ENCODE measurements at regions not wholly inside any gene's neighbourhood (a gene's known extent, or its start where the extent isn't known, plus 50 kb on each side); places are given as distances from the start of the nearest gene placed in this dataset.

DNA sequence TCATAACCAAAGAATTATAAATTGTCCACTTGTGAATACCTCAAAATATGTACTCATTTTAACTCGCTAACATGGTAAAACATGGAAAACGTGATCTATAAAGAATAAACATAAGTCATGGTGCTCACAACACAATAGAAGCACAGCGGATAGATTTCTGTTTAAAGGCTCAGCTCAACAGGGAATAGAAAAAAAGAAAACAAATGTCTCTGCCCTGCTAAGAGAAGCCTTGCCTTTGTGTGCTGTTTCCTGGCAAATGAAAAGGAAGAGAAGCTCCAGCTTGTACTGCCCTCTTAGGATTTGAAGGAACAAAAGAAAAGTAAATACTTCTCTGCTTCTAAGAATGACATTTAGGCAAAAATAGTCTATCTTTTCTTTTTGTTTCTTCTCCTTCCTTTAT is 121.0 kb upstream of the KRR1 start:
- TF ChIP-seq, protein P1, sequence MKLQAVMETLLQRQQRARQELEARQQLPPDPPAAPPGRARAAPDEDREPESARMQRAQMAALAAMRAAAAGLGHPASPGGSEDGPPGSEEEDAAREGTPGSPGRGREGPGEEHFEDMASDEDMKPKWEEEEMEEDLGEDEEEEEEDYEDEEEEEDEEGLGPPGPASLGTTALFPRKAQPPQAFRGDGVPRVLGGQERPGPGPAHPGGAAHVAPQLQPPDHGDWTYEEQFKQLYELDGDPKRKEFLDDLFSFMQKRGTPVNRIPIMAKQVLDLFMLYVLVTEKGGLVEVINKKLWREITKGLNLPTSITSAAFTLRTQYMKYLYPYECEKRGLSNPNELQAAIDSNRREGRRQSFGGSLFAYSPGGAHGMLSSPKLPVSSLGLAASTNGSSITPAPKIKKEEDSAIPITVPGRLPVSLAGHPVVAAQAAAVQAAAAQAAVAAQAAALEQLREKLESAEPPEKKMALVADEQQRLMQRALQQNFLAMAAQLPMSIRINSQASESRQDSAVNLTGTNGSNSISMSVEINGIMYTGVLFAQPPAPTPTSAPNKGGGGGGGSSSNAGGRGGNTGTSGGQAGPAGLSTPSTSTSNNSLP (IDR thresholded peaks at IDR 0.05; ENCODE audit: borderline replicate concordance, low read depth, low read length): no peak
- TF ChIP-seq NR3C1 (CRISPR knock-in tag; IDR thresholded peaks at IDR 0.05) (no peak), JUND (IDR thresholded peaks at IDR 0.05; ENCODE audit: borderline replicate concordance, low read depth, low read length) (no peak), JUND (tag; IDR thresholded peaks at IDR 0.05; ENCODE audit: borderline replicate concordance, low read depth, low read length) (no peak), POU5F1 (IDR thresholded peaks at IDR 0.05; ENCODE audit: borderline replicate concordance, low read depth, low read length, partially characterized antibody) (no peak), POLR2A (conservative IDR thresholded peaks at IDR 0.05) (no peak), FOXM1 (IDR thresholded peaks at IDR 0.05; ENCODE audit: low read depth) (no peak), FOXM1 (CRISPR knock-in tag; IDR thresholded peaks at IDR 0.05; ENCODE audit: low read depth) (no peak), HDGF (IDR thresholded peaks at IDR 0.05) (no peak), NCOA2 (IDR thresholded peaks at IDR 0.05; ENCODE audit: partially characterized antibody in 2 of 2) (no peak), NCOR1 (IDR thresholded peaks at IDR 0.05) (no peak), PTTG1 (tag; IDR thresholded peaks at IDR 0.05; ENCODE audit: low read depth) (no peak)
- TF ChIP-seq, protein P2, sequence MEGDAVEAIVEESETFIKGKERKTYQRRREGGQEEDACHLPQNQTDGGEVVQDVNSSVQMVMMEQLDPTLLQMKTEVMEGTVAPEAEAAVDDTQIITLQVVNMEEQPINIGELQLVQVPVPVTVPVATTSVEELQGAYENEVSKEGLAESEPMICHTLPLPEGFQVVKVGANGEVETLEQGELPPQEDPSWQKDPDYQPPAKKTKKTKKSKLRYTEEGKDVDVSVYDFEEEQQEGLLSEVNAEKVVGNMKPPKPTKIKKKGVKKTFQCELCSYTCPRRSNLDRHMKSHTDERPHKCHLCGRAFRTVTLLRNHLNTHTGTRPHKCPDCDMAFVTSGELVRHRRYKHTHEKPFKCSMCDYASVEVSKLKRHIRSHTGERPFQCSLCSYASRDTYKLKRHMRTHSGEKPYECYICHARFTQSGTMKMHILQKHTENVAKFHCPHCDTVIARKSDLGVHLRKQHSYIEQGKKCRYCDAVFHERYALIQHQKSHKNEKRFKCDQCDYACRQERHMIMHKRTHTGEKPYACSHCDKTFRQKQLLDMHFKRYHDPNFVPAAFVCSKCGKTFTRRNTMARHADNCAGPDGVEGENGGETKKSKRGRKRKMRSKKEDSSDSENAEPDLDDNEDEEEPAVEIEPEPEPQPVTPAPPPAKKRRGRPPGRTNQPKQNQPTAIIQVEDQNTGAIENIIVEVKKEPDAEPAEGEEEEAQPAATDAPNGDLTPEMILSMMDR (IDR thresholded peaks at IDR 0.05 in 2 of 3, conservative IDR thresholded peaks at IDR 0.05 in 1 of 3; ENCODE audit: insufficient read depth in 2 of 3, low read depth in 1 of 3, low read length in 3 of 3): no peak
- TF ChIP-seq, protein P3, sequence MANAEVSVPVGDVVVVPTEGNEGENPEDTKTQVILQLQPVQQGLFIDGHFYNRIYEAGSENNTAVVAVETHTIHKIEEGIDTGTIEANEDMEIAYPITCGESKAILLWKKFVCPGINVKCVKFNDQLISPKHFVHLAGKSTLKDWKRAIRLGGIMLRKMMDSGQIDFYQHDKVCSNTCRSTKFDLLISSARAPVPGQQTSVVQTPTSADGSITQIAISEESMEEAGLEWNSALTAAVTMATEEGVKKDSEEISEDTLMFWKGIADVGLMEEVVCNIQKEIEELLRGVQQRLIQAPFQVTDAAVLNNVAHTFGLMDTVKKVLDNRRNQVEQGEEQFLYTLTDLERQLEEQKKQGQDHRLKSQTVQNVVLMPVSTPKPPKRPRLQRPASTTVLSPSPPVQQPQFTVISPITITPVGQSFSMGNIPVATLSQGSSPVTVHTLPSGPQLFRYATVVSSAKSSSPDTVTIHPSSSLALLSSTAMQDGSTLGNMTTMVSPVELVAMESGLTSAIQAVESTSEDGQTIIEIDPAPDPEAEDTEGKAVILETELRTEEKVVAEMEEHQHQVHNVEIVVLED (CRISPR knock-in tag; IDR thresholded peaks at IDR 0.05): no peak
